ENCODE measurements at regions not wholly inside any gene's neighbourhood (a gene's known extent, or its start where the extent isn't known, plus 50 kb on each side); places are given as distances from the start of the nearest gene placed in this dataset.
A peak's percentile ranks its signal among the peaks of the same experiment; 100 is the strongest.
"Not testable (repeated sequence)": the region's sequence is repeated elsewhere in the genome, so short reads cannot be mapped to it uniquely, and the experiment has no call there.

GRCh38 chr11:67745181-67745726 lies 70.8 kb upstream of the ALDH3B2 start:
- no peak overlapping the region for H3K4me3 ChIP-seq (ENCODE audit: low read depth in 1 of 2, low read length in 2 of 2)
- no peak overlapping the region for H3K27ac ChIP-seq (ENCODE audit: low read length)
- H3K36me3 ChIP-seq (ENCODE audit: control insufficient read depth in 1 of 2, insufficient read depth in 2 of 2, low read length in 2 of 2) = no peaks in the 10 kb centered on the region
- no peaks in the 10 kb centered on the region for H3K9me3 ChIP-seq (ENCODE audit: control insufficient read depth in 1 of 2, low read length in 2 of 2)
- no peaks in the 10 kb centered on the region for H3K27me3 ChIP-seq (ENCODE audit: low read depth, low read length)
- no peaks in the 10 kb centered on the region for H3K4me1 ChIP-seq (ENCODE audit: control insufficient read depth in 1 of 2, insufficient read depth in 2 of 2, low read length in 2 of 2)

- H3K36me3 ChIP-seq (ENCODE audit: control insufficient read depth in 1 of 2, insufficient read depth in 2 of 2, low read length in 2 of 2); H3K9me3 ChIP-seq (ENCODE audit: control insufficient read depth in 1 of 2, low read length in 2 of 2); H3K27ac ChIP-seq (ENCODE audit: low read length); H3K4me3 ChIP-seq (ENCODE audit: low read depth in 1 of 2, low read length in 2 of 2); H3K27me3 ChIP-seq (ENCODE audit: low read depth, low read length); H3K4me1 ChIP-seq (ENCODE audit: control insufficient read depth in 1 of 2, insufficient read depth in 2 of 2, low read length in 2 of 2): not testable (repeated sequence)
Measured at GRCh38 chr11:67744231-67744630, 69.8 kb upstream of the ALDH3B2 start.

GRCh38 chr11:67738231-67738630 lies 63.8 kb upstream of the ALDH3B2 start:
- H3K9me3 ChIP-seq (ENCODE audit: control insufficient read depth in 1 of 2, low read length in 2 of 2); H3K4me3 ChIP-seq (ENCODE audit: low read depth in 1 of 2, low read length in 2 of 2); H3K4me1 ChIP-seq (ENCODE audit: control insufficient read depth in 1 of 2, insufficient read depth in 2 of 2, low read length in 2 of 2); H3K27me3 ChIP-seq (ENCODE audit: low read depth, low read length); H3K27ac ChIP-seq (ENCODE audit: low read length); H3K36me3 ChIP-seq (ENCODE audit: control insufficient read depth in 1 of 2, insufficient read depth in 2 of 2, low read length in 2 of 2): not testable (repeated sequence)

- not testable (repeated sequence) for H3K4me1 ChIP-seq (ENCODE audit: control insufficient read depth in 1 of 2, insufficient read depth in 2 of 2, low read length in 2 of 2); H3K27ac ChIP-seq (ENCODE audit: low read length); H3K9me3 ChIP-seq (ENCODE audit: control insufficient read depth in 1 of 2, low read length in 2 of 2); H3K27me3 ChIP-seq (ENCODE audit: low read depth, low read length); H3K4me3 ChIP-seq (ENCODE audit: low read depth in 1 of 2, low read length in 2 of 2); H3K36me3 ChIP-seq (ENCODE audit: control insufficient read depth in 1 of 2, insufficient read depth in 2 of 2, low read length in 2 of 2)
Measured at GRCh38 chr11:67737562-67738080, 63.2 kb upstream of the ALDH3B2 start.

- H3K4me1 ChIP-seq (ENCODE audit: control insufficient read depth in 1 of 2, insufficient read depth in 2 of 2, low read length in 2 of 2) = peaks cover 0 to 6% of the 10 kb centered on the region in 2 donors
- H3K27me3 ChIP-seq (ENCODE audit: low read depth, low read length) = no peaks in the 10 kb centered on the region
- H3K9me3 ChIP-seq (ENCODE audit: control insufficient read depth in 1 of 2, low read length in 2 of 2) = no peaks in the 10 kb centered on the region
- H3K4me3 ChIP-seq (ENCODE audit: low read depth in 1 of 2, low read length in 2 of 2) = peak overlapping the region in 1 of 2 donors; percentile 49
- no peaks in the 10 kb centered on the region for H3K36me3 ChIP-seq (ENCODE audit: control insufficient read depth in 1 of 2, insufficient read depth in 2 of 2, low read length in 2 of 2)
- no peak overlapping the region for H3K27ac ChIP-seq (ENCODE audit: low read length)
Measured at GRCh38 chr11:67732045-67732787, 57.8 kb upstream of the ALDH3B2 start.

GRCh38 chr11:67731583-67731982 lies 57.2 kb upstream of the ALDH3B2 start:
- H3K27ac ChIP-seq (ENCODE audit: low read length) = no peak overlapping the region
- H3K27me3 ChIP-seq (ENCODE audit: low read depth, low read length) = no peaks in the 10 kb centered on the region
- H3K9me3 ChIP-seq (ENCODE audit: control insufficient read depth in 1 of 2, low read length in 2 of 2) = no peaks in the 10 kb centered on the region
- H3K36me3 ChIP-seq (ENCODE audit: control insufficient read depth in 1 of 2, insufficient read depth in 2 of 2, low read length in 2 of 2) = no peaks in the 10 kb centered on the region
- peaks cover 0 to 6% of the 10 kb centered on the region in 2 donors for H3K4me1 ChIP-seq (ENCODE audit: control insufficient read depth in 1 of 2, insufficient read depth in 2 of 2, low read length in 2 of 2)
- peak overlapping the region in 1 of 2 donors; percentile 49 for H3K4me3 ChIP-seq (ENCODE audit: low read depth in 1 of 2, low read length in 2 of 2)

- not testable (repeated sequence) for H3K27ac ChIP-seq (ENCODE audit: low read length); H3K4me1 ChIP-seq (ENCODE audit: control insufficient read depth in 1 of 2, insufficient read depth in 2 of 2, low read length in 2 of 2); H3K4me3 ChIP-seq (ENCODE audit: low read depth in 1 of 2, low read length in 2 of 2)
Measured at GRCh38 chr11:67728163-67728571, 53.7 kb upstream of the ALDH3B2 start.

GRCh38 chr11:67727066-67728040 lies 52.9 kb upstream of the ALDH3B2 start:
- H3K4me1 ChIP-seq (ENCODE audit: control insufficient read depth in 1 of 2, insufficient read depth in 2 of 2, low read length in 2 of 2); H3K36me3 ChIP-seq (ENCODE audit: control insufficient read depth in 1 of 2, insufficient read depth in 2 of 2, low read length in 2 of 2); H3K27me3 ChIP-seq (ENCODE audit: low read depth, low read length); H3K9me3 ChIP-seq (ENCODE audit: control insufficient read depth in 1 of 2, low read length in 2 of 2); H3K4me3 ChIP-seq (ENCODE audit: low read depth in 1 of 2, low read length in 2 of 2); H3K27ac ChIP-seq (ENCODE audit: low read length): not testable (repeated sequence)

More at GRCh38 chr11:67728163-67728571, 53.7 kb upstream of the ALDH3B2 start:
- H3K36me3 ChIP-seq (ENCODE audit: control insufficient read depth in 1 of 2, insufficient read depth in 2 of 2, low read length in 2 of 2); H3K9me3 ChIP-seq (ENCODE audit: control insufficient read depth in 1 of 2, low read length in 2 of 2); H3K27me3 ChIP-seq (ENCODE audit: low read depth, low read length): not testable (repeated sequence)

All from muscle layer of duodenum (tissue), 2 donors.